Trophoblast cell (in vitro differentiated cells and primary cell): ENCODE measurements at regions not wholly inside any gene's neighbourhood (a gene's known extent, or its start where the extent isn't known, plus 50 kb on each side); places are given as distances from the start of the nearest gene placed in this dataset.

ENCODE experiments used
- DNase-seq, 2 donors: peaks; one replicate each; pipeline ENCODE4 v3.0.0-alpha.2; 2016
- H2AFZ ChIP-seq: 2 replicates; pipeline ENCODE4 v1.6.1; 2013; ENCODE audit warnings: low read length, moderate library complexity, mild to moderate bottlenecking; ENCODE audit not compliant: insufficient read depth, poor library complexity
- H2AK5ac ChIP-seq: 2 replicates; pipeline ENCODE4 v1.6.1; 2013; ENCODE audit warnings: mild to moderate bottlenecking, low read length
- H2BK120ac ChIP-seq: 2 replicates; pipeline ENCODE4 v1.6.1; 2013; ENCODE audit warnings: low read length, mild to moderate bottlenecking, moderate library complexity; ENCODE audit not compliant: insufficient read depth, poor library complexity
- H2BK12ac ChIP-seq: 2 replicates; pipeline ENCODE4 v1.6.1; 2013; ENCODE audit warnings: mild to moderate bottlenecking, low read length, moderate library complexity
- H2BK5ac ChIP-seq: 2 replicates; pipeline ENCODE4 v1.6.1; 2013; ENCODE audit warnings: low read length, low read depth, moderate library complexity, mild to moderate bottlenecking; ENCODE audit not compliant: poor library complexity
- H3K14ac ChIP-seq: 2 replicates; pipeline ENCODE4 v1.6.1; 2013; ENCODE audit warnings: mild to moderate bottlenecking, low read length
- H3K18ac ChIP-seq: 2 replicates; pipeline ENCODE4 v1.6.1; 2013; ENCODE audit warnings: mild to moderate bottlenecking, low read length
- H3K23ac ChIP-seq: 2 replicates; pipeline ENCODE4 v1.6.1; 2013; ENCODE audit warnings: low read length
- H3K27ac ChIP-seq: 2 replicates; pipeline ENCODE4 v1.5.1; 2013; ENCODE audit warnings: low read depth, mild to moderate bottlenecking, inconsistent platforms, low read length, moderate library complexity
- H3K27me3 ChIP-seq: 2 replicates; pipeline ENCODE4 v1.6.1; 2013; ENCODE audit warnings: inconsistent platforms, mild to moderate bottlenecking, low read length, moderate library complexity; ENCODE audit not compliant: insufficient read depth
- H3K36me3 ChIP-seq, 2 experiments: 1 replicate in 1 of 2; 2 replicates in 1 of 2; pipeline ENCODE4 v1.6.1; 2013; ENCODE audit warnings: low read length in 2 of 2, mild to moderate bottlenecking in 2 of 2, moderate library complexity in 1 of 2; ENCODE audit not compliant: insufficient read depth in 2 of 2, control insufficient read depth in 1 of 2
- H3K4ac ChIP-seq: 2 replicates; pipeline ENCODE4 v1.6.1; 2013; ENCODE audit warnings: low read depth, mild to moderate bottlenecking, low read length, moderate library complexity
- H3K4me1 ChIP-seq, 2 experiments: 1 replicate in 1 of 2; 2 replicates in 1 of 2; pipeline ENCODE4 v1.6.1; 2013; ENCODE audit warnings: low read length in 2 of 2, mild to moderate bottlenecking in 2 of 2, moderate library complexity in 1 of 2; ENCODE audit not compliant: insufficient read depth in 2 of 2, control insufficient read depth in 1 of 2
- H3K4me2 ChIP-seq: 2 replicates; pipeline ENCODE4 v1.6.1; 2013; ENCODE audit warnings: inconsistent platforms, mild to moderate bottlenecking, low read length, moderate library complexity
- H3K4me3 ChIP-seq: 2 replicates; pipeline ENCODE4 v1.5.1; 2013; ENCODE audit warnings: mild to moderate bottlenecking, low read depth, low read length, inconsistent platforms
- H3K79me1 ChIP-seq: one replicate; pipeline ENCODE4 v1.6.1; 2013; ENCODE audit warnings: low read length
- H3K79me2 ChIP-seq: 2 replicates; pipeline ENCODE4 v1.6.1; 2013; ENCODE audit warnings: low read length, mild to moderate bottlenecking; ENCODE audit not compliant: control insufficient read depth, insufficient read depth, poor library complexity
- H3K9ac ChIP-seq: 2 replicates; pipeline ENCODE4 v1.6.1; 2013; ENCODE audit warnings: mild to moderate bottlenecking, low read length
- H3K9me3 ChIP-seq: 2 replicates; pipeline ENCODE4 v1.6.1; 2013; ENCODE audit warnings: low read depth, mild to moderate bottlenecking, control low read depth, inconsistent platforms, low read length; ENCODE audit not compliant: insufficient read depth
- H4K12ac ChIP-seq: 2 replicates; pipeline ENCODE4 v1.6.1; 2013; ENCODE audit warnings: low read depth, mild to moderate bottlenecking, low read length, moderate library complexity
- H4K8ac ChIP-seq: 2 replicates; pipeline ENCODE4 v1.6.1; 2013; ENCODE audit warnings: low read depth, mild to moderate bottlenecking, low read length, moderate library complexity
- H4K91ac ChIP-seq: one replicate; pipeline ENCODE4 v1.6.1; 2013; ENCODE audit warnings: low read depth, mild to moderate bottlenecking, low read length, moderate library complexity
- WGBS: extraction: QIAGEN DNeasy Blood & Tissue Kit; methylation state at CpG from one replicate; pipeline ENCODE4 v1.1.7; 2013; ENCODE audit warnings: missing lambda C conversion rate; ENCODE audit not compliant: insufficient read length, insufficient coverage; ENCODE audit errors: extremely low coverage; 5-methylcytosine and 5-hydroxymethylcytosine counted together

- Histone ChIP-seq H2AFZ (no peak overlapping the region), H3K9ac (no peak overlapping the region), H3K4ac (no peak overlapping the region), H3K4me2 (no peak overlapping the region), H3K79me2 (no peaks in the 10 kb centered on the region), H4K8ac (no peak overlapping the region), H2BK12ac (no peak overlapping the region), H3K14ac (no peak overlapping the region), H3K9me3 (peaks cover 5% of the 10 kb centered on the region), H4K12ac (no peak overlapping the region), H3K4me3 (no peak overlapping the region), H3K27ac (no peak overlapping the region), H2BK120ac (no peak overlapping the region), H3K27me3 (no peaks in the 10 kb centered on the region), H3K79me1 (no peaks in the 10 kb centered on the region), H3K23ac (no peak overlapping the region), H4K91ac (no peak overlapping the region), H2AK5ac (no peak overlapping the region), H2BK5ac (no peak overlapping the region), H3K36me3 (no peaks in the 10 kb centered on the region), H3K4me1 (peaks cover 0 to under 1% of the 10 kb centered on the region in 2 experiments), H3K18ac (no peak overlapping the region)
- DNase-seq = no peak
- WGBS = no CpG with 5 or more reads among the region's 5 CpGs
Observed at GRCh38 chr10:120018695-120019094, 126.2 kb downstream of the SEC23IP start.

GRCh38 chr10:120019568-120019967 lies 127.0 kb downstream of the SEC23IP start:
- H2BK5ac ChIP-seq = no peak overlapping the region
- no peak overlapping the region for H3K4me3 ChIP-seq
- no peak overlapping the region for H4K12ac ChIP-seq
- no CpG with 5 or more reads among the region's 1 CpG for WGBS
- no peak overlapping the region for H3K23ac ChIP-seq
- no peaks in the 10 kb centered on the region for H3K79me2 ChIP-seq
- no peak overlapping the region for H3K4ac ChIP-seq
- no peak overlapping the region for H4K91ac ChIP-seq
- DNase-seq = no peak
- no peak overlapping the region for H3K27ac ChIP-seq
- no peak overlapping the region for H2BK120ac ChIP-seq
- H3K36me3 ChIP-seq = no peaks in the 10 kb centered on the region
- H3K18ac ChIP-seq = no peak overlapping the region
- no peak overlapping the region for H4K8ac ChIP-seq
- H3K9me3 ChIP-seq = peaks cover 5% of the 10 kb centered on the region
- no peak overlapping the region for H3K4me2 ChIP-seq
- H2AFZ ChIP-seq = no peak overlapping the region
- no peak overlapping the region for H3K14ac ChIP-seq
- no peaks in the 10 kb centered on the region for H3K4me1 ChIP-seq
- no peaks in the 10 kb centered on the region for H3K79me1 ChIP-seq
- H3K9ac ChIP-seq = no peak overlapping the region
- H3K27me3 ChIP-seq = no peaks in the 10 kb centered on the region
- no peak overlapping the region for H2BK12ac ChIP-seq
- no peak overlapping the region for H2AK5ac ChIP-seq

GRCh38 chr10:120022357-120022756 lies 129.8 kb downstream of the SEC23IP start:
- Histone ChIP-seq H3K27me3 (no peaks in the 10 kb centered on the region), H3K4me3 (no peak overlapping the region), H2AK5ac (no peak overlapping the region), H2AFZ (no peak overlapping the region), H3K79me2 (no peaks in the 10 kb centered on the region), H3K36me3 (no peaks in the 10 kb centered on the region), H3K79me1 (no peaks in the 10 kb centered on the region), H3K9ac (no peak overlapping the region), H3K4ac (no peak overlapping the region), H3K9me3 (peaks cover 5% of the 10 kb centered on the region), H3K27ac (no peak overlapping the region), H2BK12ac (no peak overlapping the region), H3K23ac (no peak overlapping the region), H4K91ac (no peak overlapping the region), H4K8ac (no peak overlapping the region), H4K12ac (no peak overlapping the region), H2BK120ac (no peak overlapping the region), H2BK5ac (no peak overlapping the region), H3K4me2 (no peak overlapping the region), H3K18ac (no peak overlapping the region), H3K14ac (no peak overlapping the region), H3K4me1 (no peaks in the 10 kb centered on the region)
- WGBS = no CpG with 5 or more reads among the region's 7 CpGs
- DNase-seq = no peak

GRCh38 chr10:120034236-120034635 lies 141.7 kb downstream of the SEC23IP start:
- Histone ChIP-seq H3K14ac (no peak overlapping the region), H3K36me3 (no peaks in the 10 kb centered on the region), H3K18ac (no peak overlapping the region), H3K4ac (no peak overlapping the region), H3K27me3 (no peaks in the 10 kb centered on the region), H2AFZ (no peak overlapping the region), H3K4me3 (no peak overlapping the region), H3K27ac (no peak overlapping the region), H3K9me3 (peaks cover 1% of the 10 kb centered on the region), H3K4me1 (no peaks in the 10 kb centered on the region), H4K12ac (no peak overlapping the region), H4K91ac (no peak overlapping the region), H3K79me1 (no peaks in the 10 kb centered on the region), H2BK5ac (no peak overlapping the region), H3K9ac (no peak overlapping the region), H2BK12ac (no peak overlapping the region), H3K23ac (no peak overlapping the region), H2BK120ac (no peak overlapping the region), H2AK5ac (no peak overlapping the region), H4K8ac (no peak overlapping the region), H3K4me2 (no peak overlapping the region), H3K79me2 (no peaks in the 10 kb centered on the region)
- DNase-seq = no peak
- no CpG with 5 or more reads among the region's 1 CpG for WGBS
